ENCODE measurements at regions not wholly inside any gene's neighbourhood (a gene's known extent, or its start where the extent isn't known, plus 50 kb on each side); places are given as distances from the start of the nearest gene placed in this dataset.

GRCh38 chr17:62906881-62907280, 59.2 kb upstream of the TANC2 start:
- DNase-seq: no peak
- intact Hi-C loops (cut with DNase I; ENCODE audit: low total_unique reads): no loop called here

GRCh38 chr17:62905233-62905632, 60.8 kb upstream of the TANC2 start:
- intact Hi-C loops (cut with DNase I; ENCODE audit: low total_unique reads): no loop called here
- WGBS, 2 donors: 92 to 97% methylated on average over 4 of the region's 4 CpGs

More at GRCh38 chr17:62906881-62907280, 59.2 kb upstream of the TANC2 start:
- Histone ChIP-seq H3K4me1 (no peaks in the 10 kb centered on the region), H3K27me3 (no peaks in the 10 kb centered on the region), H3K4me3 (no peak overlapping the region), H3K36me3 (ENCODE audit: low read depth, missing control alignments) (no peaks in the 10 kb centered on the region), H3K27ac (no peak overlapping the region), H3K9me3 (no peaks in the 10 kb centered on the region)
- TF ChIP-seq POLR2A (IDR thresholded peaks at IDR 0.05) (no peak), CTCF (IDR thresholded peaks at IDR 0.05) (no peak)

GRCh38 chr17:62902531-62903220, 63.4 kb upstream of the TANC2 start:
- no peak for DNase-seq
- Histone ChIP-seq H3K27me3 (no peaks in the 10 kb centered on the region), H3K9me3 (no peaks in the 10 kb centered on the region), H3K4me3 (no peak overlapping the region), H3K36me3 (ENCODE audit: low read depth, missing control alignments) (no peaks in the 10 kb centered on the region), H3K4me1 (peaks cover 7% of the 10 kb centered on the region), H3K27ac (no peak overlapping the region)
- 77 to 79% methylated on average over 5 of the region's 5 CpGs for WGBS, 2 donors
- TF ChIP-seq POLR2A (IDR thresholded peaks at IDR 0.05) (no peak), CTCF (IDR thresholded peaks at IDR 0.05) (no peak)
- intact Hi-C loops (cut with DNase I; ENCODE audit: low total_unique reads): no loop called here

More at GRCh38 chr17:62905233-62905632, 60.8 kb upstream of the TANC2 start:
- H3K36me3 ChIP-seq (ENCODE audit: low read depth, missing control alignments): no peaks in the 10 kb centered on the region
- no peak for DNase-seq
- no peaks in the 10 kb centered on the region for H3K4me1 ChIP-seq
- TF ChIP-seq POLR2A (IDR thresholded peaks at IDR 0.05) (no peak), CTCF (IDR thresholded peaks at IDR 0.05) (no peak)
- H3K4me3 ChIP-seq: no peak overlapping the region
- no peaks in the 10 kb centered on the region for H3K27me3 ChIP-seq
- H3K9me3 ChIP-seq: no peaks in the 10 kb centered on the region
- H3K27ac ChIP-seq: no peak overlapping the region

GRCh38 chr17:62901544-62901943, 64.5 kb upstream of the TANC2 start:
- DNase-seq: no peak
- Histone ChIP-seq H3K36me3 (ENCODE audit: low read depth, missing control alignments) (no peaks in the 10 kb centered on the region), H3K27ac (no peak overlapping the region), H3K4me1 (peaks cover 7% of the 10 kb centered on the region), H3K4me3 (no peak overlapping the region), H3K27me3 (no peaks in the 10 kb centered on the region), H3K9me3 (no peaks in the 10 kb centered on the region)
- 92 to 97% methylated on average over 8 of the region's 8 CpGs for WGBS, 2 donors
- intact Hi-C loops (cut with DNase I; ENCODE audit: low total_unique reads): no loop called here
- TF ChIP-seq POLR2A (IDR thresholded peaks at IDR 0.05) (no peak), CTCF (IDR thresholded peaks at IDR 0.05) (no peak)

GRCh38 chr17:62900096-62900495, 65.9 kb upstream of the TANC2 start:
- Histone ChIP-seq H3K36me3 (ENCODE audit: low read depth, missing control alignments) (no peaks in the 10 kb centered on the region), H3K9me3 (no peaks in the 10 kb centered on the region), H3K4me1 (peaks cover 7% of the 10 kb centered on the region), H3K4me3 (no peak overlapping the region), H3K27me3 (no peaks in the 10 kb centered on the region), H3K27ac (no peak overlapping the region)
- no peak for TF ChIP-seq CTCF (IDR thresholded peaks at IDR 0.05)
- no peak for TF ChIP-seq POLR2A (IDR thresholded peaks at IDR 0.05)
- no peak for DNase-seq
- intact Hi-C loops (cut with DNase I; ENCODE audit: low total_unique reads): no loop called here
- WGBS, 2 donors: 87 to 92% methylated on average over 5 of the region's 5 CpGs
